ENCODE measurements at regions not wholly inside any gene's neighbourhood (a gene's known extent, or its start where the extent isn't known, plus 50 kb on each side); places are given as distances from the start of the nearest gene placed in this dataset.

- Histone ChIP-seq H2BK20ac (ENCODE audit: low read depth, low read length, poor library complexity, severe bottlenecking) (no peak overlapping the region), H2AFZ (ENCODE audit: low read length) (no peak overlapping the region), H2BK15ac (ENCODE audit: low read depth, low read length) (no peak overlapping the region), H3K23ac (ENCODE audit: insufficient read length, low read depth, low read length) (no peak overlapping the region), H3K14ac (ENCODE audit: insufficient read depth, low read length) (no peak overlapping the region), H3K9ac (ENCODE audit: extremely low read depth, insufficient read length, low read length) (no peak overlapping the region), H3K27me3 (ENCODE audit: insufficient read depth, low read length) (peaks cover 10% of the 10 kb centered on the region; the same call in 1 of the 2 replicates), H3K9me3 (ENCODE audit: control insufficient read depth, low read depth, low read length) (no peaks in the 10 kb centered on the region), H2BK5ac (ENCODE audit: insufficient read length, low read length) (no peak overlapping the region), H3K27ac (ENCODE audit: insufficient read length, low read depth, low read length) (no peak overlapping the region), H3K18ac (ENCODE audit: insufficient read length, low read depth, low read length) (no peak overlapping the region), H3K56ac (ENCODE audit: insufficient read length, low read depth, low read length) (no peak overlapping the region), H2BK12ac (ENCODE audit: insufficient read length, low read depth, low read length) (no peak overlapping the region), H3T11ph (ENCODE audit: low read length) (no peak overlapping the region), H3K79me1 (ENCODE audit: insufficient read depth, low read depth, low read length, poor library complexity, severe bottlenecking) (no peaks in the 10 kb centered on the region), H2AK5ac (ENCODE audit: insufficient read length, low read length) (no peak overlapping the region), H3K4ac (ENCODE audit: low read depth, low read length) (no peak overlapping the region), H3K79me2 (ENCODE audit: insufficient read depth, low read length) (no peaks in the 10 kb centered on the region), H2BK120ac (ENCODE audit: low read depth, low read length, poor library complexity, severe bottlenecking) (no peak overlapping the region), H4K20me1 (ENCODE audit: control insufficient read depth, insufficient read depth, insufficient read length) (no peaks in the 10 kb centered on the region), H3K23me2 (ENCODE audit: insufficient read length, low read depth, low read length, poor library complexity, severe bottlenecking) (no peaks in the 10 kb centered on the region), H4K5ac (ENCODE audit: insufficient read length, low read depth, low read length) (no peak overlapping the region), H3K4me2 (ENCODE audit: insufficient read depth, insufficient read length, low read length) (peak overlapping the region; percentile 13), H4K8ac (replicated peaks; ENCODE audit: insufficient read length, low read depth, low read length) (no peak overlapping the region), H4K91ac (ENCODE audit: insufficient read length, low read depth, low read length) (no peak overlapping the region), H3K4me1 (ENCODE audit: insufficient read depth, low read length) (no peaks in the 10 kb centered on the region; the same call in 1 of the 2 replicates)
- no peaks in the 10 kb centered on the region for H3K9me3 Mint-ChIP-seq
- peaks cover 34 to 41% of the 10 kb centered on the region in 2 experiments for H3K4me1 Mint-ChIP-seq
- H3K36me3 Mint-ChIP-seq (ENCODE audit: insufficient read depth in 1 of 3, low read depth in 3 of 3) = peaks cover 3 to 9% (median 5%) of the 10 kb centered on the region in 3 experiments; a peak in 4 of 7 replicates
- TF ChIP-seq CTCF (conservative IDR thresholded peaks at IDR 0.05) = no peak
- H3K27me3 Mint-ChIP-seq (ENCODE audit: low read depth) = peaks cover 32% of the 10 kb centered on the region
- peak overlapping the region in 1 of 3 experiments; percentile 29; a peak in 2 of 7 replicates for H3K27ac Mint-ChIP-seq
- no peak for DNase-seq
- peak overlapping the region in 1 of 2 experiments; percentile 38; a peak in 1 of 5 replicates for H3K4me3 Mint-ChIP-seq
- no CpG with 5 or more reads among the region's 1 CpG for WGBS (ENCODE audit: extremely low coverage, insufficient read length, low lambda C conversion rate)
Observed at GRCh38 chrX:114451397-114451796, 132.5 kb upstream of the HTR2C start.

Data from H9 (cell line).